BJ (cell line): ENCODE measurements at regions not wholly inside any gene's neighbourhood (a gene's known extent, or its start where the extent isn't known, plus 50 kb on each side); places are given as distances from the start of the nearest gene placed in this dataset.

Experiments used
- CTCF ChIA-PET: fragments of 350-600 bp; formaldehyde crosslinking; extraction: SDS; loops from one replicate; lab custom pipeline; 2021; ENCODE audit warnings: antibody characterized with exemption, inconsistent platforms; lab: Yijun Ruan, JAX
- POLR2A ChIA-PET: fragments of 300-600 bp; sonication (Branson Sonifier 250); formaldehyde crosslinking; extraction: SDS; loops from one replicate; lab custom pipeline; 2021; ENCODE audit warnings: antibody characterized with exemption; lab: Charles Lee
- DNase-seq: peaks from one replicate; pipeline ENCODE4 v3.0.0-alpha.2; 2011; ENCODE audit warnings: low read depth
- H3K27me3 ChIP-seq: 2 replicates; pipeline ENCODE4 v1.6.0; 2011; ENCODE audit warnings: low read length; ENCODE audit not compliant: control insufficient read depth, insufficient read depth
- H3K36me3 ChIP-seq: 2 replicates; pipeline ENCODE4 v1.5.1; 2011; ENCODE audit warnings: low read length; ENCODE audit not compliant: control insufficient read depth, insufficient read depth
- H3K4me3 ChIP-seq: 2 replicates; pipeline ENCODE4 v1.5.1; 2011; ENCODE audit warnings: low read depth, mild to moderate bottlenecking, control low read depth, low read length
- TF ChIP-seq, protein P1 (sequence below): IDR thresholded peaks from 2 replicates; pipeline ENCODE4 v1.5.1; 2011; ENCODE audit warnings: low read depth, mild to moderate bottlenecking, control low read depth, inconsistent platforms, low read length, moderate library complexity; ENCODE audit not compliant: insufficient read depth

DNA sequence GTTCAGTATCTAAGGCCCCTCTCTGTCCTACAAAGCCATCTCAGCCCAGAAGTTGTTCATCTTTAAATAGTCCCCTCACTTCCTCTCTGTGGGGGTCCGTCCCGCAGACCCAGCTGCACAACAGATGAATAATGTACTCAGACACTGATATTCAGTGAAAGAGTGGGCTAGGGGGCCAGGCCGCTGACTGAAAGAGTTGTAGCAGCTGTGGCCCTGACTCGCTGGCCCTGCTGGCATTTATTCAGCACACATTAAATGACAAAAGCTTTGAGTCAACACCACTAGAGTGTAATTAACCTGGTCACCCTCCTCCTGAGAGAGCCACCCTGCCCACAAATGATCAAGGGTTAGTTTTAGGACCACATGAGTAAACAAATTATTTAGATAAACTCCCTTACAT, 76.3 kb downstream of the MED10 start:
- H3K4me3 ChIP-seq: no peak overlapping the region
- TF ChIP-seq, protein P1, sequence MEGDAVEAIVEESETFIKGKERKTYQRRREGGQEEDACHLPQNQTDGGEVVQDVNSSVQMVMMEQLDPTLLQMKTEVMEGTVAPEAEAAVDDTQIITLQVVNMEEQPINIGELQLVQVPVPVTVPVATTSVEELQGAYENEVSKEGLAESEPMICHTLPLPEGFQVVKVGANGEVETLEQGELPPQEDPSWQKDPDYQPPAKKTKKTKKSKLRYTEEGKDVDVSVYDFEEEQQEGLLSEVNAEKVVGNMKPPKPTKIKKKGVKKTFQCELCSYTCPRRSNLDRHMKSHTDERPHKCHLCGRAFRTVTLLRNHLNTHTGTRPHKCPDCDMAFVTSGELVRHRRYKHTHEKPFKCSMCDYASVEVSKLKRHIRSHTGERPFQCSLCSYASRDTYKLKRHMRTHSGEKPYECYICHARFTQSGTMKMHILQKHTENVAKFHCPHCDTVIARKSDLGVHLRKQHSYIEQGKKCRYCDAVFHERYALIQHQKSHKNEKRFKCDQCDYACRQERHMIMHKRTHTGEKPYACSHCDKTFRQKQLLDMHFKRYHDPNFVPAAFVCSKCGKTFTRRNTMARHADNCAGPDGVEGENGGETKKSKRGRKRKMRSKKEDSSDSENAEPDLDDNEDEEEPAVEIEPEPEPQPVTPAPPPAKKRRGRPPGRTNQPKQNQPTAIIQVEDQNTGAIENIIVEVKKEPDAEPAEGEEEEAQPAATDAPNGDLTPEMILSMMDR: no peak
- H3K27me3 ChIP-seq: no peaks in the 10 kb centered on the region
- no peaks in the 10 kb centered on the region for H3K36me3 ChIP-seq
- CTCF ChIA-PET: no interaction called here
- POLR2A ChIA-PET: no interaction called here
- no peak for DNase-seq

DNA sequence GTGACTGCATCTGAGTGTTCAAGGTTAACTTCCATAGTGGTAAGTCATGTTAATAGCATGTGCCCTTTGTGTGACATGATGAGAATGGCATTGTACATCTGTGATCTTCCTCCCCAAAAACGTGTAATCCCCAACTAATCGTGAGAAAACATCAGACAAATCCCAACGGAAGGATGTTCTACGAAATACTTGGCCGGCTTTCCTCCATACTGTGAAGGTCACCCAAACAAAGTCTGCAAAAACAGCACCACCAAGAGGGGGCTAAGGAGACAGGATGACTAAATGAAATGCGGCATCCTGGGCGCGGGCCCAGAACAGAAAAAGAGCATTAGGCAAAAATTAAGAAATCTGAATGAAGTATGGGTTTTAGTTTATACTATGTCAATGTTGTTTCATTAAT, 81.8 kb downstream of the MED10 start:
- CTCF ChIA-PET: no interaction called here
- DNase-seq: no peak
- POLR2A ChIA-PET: no interaction called here
- Histone ChIP-seq H3K4me3 (no peak overlapping the region), H3K27me3 (no peaks in the 10 kb centered on the region), H3K36me3 (no peaks in the 10 kb centered on the region)
- TF ChIP-seq, protein P1: no peak

DNA sequence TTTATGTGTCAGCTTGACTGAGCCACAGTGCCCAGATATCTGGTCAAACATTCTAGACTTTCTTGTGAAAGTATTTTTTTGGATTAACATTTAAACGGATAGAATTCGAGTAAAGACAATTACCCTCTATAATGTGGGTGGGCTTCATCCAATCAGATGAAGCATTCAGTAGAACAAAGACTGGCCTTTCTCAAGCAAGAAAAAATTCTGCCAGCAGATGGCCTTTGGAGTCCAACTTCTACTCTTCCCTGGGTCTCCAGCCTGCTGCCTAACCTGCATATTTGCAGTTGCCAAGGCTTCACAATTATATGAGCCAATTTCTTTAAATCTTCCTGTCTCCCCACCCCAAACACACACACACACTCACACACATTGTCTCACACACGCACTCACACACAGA, 86.4 kb downstream of the MED10 start:
- POLR2A ChIA-PET: no interaction called here
- CTCF ChIA-PET: no interaction called here
- Histone ChIP-seq H3K27me3 (no peaks in the 10 kb centered on the region), H3K36me3 (no peaks in the 10 kb centered on the region), H3K4me3 (no peak overlapping the region)
- TF ChIP-seq, protein P1: no peak
- DNase-seq: no peak

DNA sequence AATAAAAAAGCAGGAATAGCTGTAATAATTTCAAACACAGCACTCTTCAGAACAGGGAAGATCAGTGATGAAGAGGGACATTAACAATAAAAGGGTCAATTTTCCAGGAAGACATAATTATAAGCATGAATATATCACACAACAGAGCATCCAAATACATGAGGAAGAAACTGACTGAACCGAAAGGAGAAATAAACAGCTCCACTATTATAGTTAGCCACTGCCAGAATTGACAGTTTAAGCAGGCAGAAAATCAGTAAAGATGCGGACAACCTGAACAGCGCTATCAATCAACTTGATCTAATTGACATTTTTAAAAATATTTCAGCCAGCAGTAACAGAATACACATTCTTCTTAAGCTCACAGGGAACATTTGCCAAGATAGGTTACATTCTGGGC, 89.1 kb downstream of the MED10 start:
- TF ChIP-seq, protein P1: no peak
- H3K27me3 ChIP-seq: no peaks in the 10 kb centered on the region
- no peak overlapping the region for H3K4me3 ChIP-seq
- ChIA-PET CTCF (no interaction called here), POLR2A (no interaction called here)
- H3K36me3 ChIP-seq: no peaks in the 10 kb centered on the region
- DNase-seq: no peak

DNA sequence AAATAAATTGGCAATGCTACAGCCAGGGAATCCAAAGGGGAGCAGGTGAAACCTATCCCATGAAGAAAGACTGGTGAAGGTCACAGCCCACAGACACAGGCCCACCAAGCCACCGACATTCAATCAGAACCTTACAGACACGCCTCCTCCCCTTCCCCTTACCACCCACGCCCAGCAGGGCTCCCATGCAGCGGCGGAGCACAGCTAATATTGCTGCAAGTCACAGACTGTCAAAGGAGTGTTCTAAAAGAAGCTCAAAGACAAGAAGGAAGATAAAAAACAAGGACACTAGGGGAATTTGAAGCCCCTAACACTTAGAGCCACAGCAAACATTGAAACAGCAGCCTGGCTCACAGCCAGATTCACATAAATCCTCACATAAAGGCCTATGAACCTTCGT, 91.2 kb downstream of the MED10 start:
- CTCF ChIA-PET: no interaction called here
- TF ChIP-seq, protein P1: no peak
- POLR2A ChIA-PET: no interaction called here
- Histone ChIP-seq H3K4me3 (no peak overlapping the region), H3K27me3 (no peaks in the 10 kb centered on the region), H3K36me3 (no peaks in the 10 kb centered on the region)
- no peak for DNase-seq
